Endothelial cell of umbilical vein (primary cell): ENCODE measurements at regions not wholly inside any gene's neighbourhood (a gene's known extent, or its start where the extent isn't known, plus 50 kb on each side); places are given as distances from the start of the nearest gene placed in this dataset.

Experiments used
- EZH2 ChIP-seq: IDR thresholded peaks from 2 replicates; pipeline ENCODE4 v1.6.1; 2012; ENCODE audit warnings: borderline replicate concordance, low read depth, mild to moderate bottlenecking, moderate library complexity, low read length, inconsistent platforms; ENCODE audit not compliant: severe bottlenecking
- FOS ChIP-seq: IDR thresholded peaks from 2 replicates; pipeline ENCODE4 v1.6.1; 2011; ENCODE audit warnings: mild to moderate bottlenecking, low read length, moderate library complexity, borderline replicate concordance; ENCODE audit not compliant: insufficient read depth
- JUN ChIP-seq: IDR thresholded peaks from 2 replicates; pipeline ENCODE4 v1.6.1; 2011; ENCODE audit warnings: borderline replicate concordance, low read depth; ENCODE audit not compliant: insufficient read length, insufficient read depth
- MYC ChIP-seq: IDR thresholded peaks from one replicate; pipeline ENCODE4 v1.6.1; 2011; ENCODE audit warnings: mild to moderate bottlenecking, low read depth, low read length
- POLR2A ChIP-seq: IDR thresholded peaks from 2 replicates; pipeline ENCODE4 v1.6.1; 2012; ENCODE audit warnings: low read depth, mild to moderate bottlenecking, control low read depth, low read length
- POLR2AphosphoS5 ChIP-seq: IDR thresholded peaks from 2 replicates; pipeline ENCODE4 v1.6.1; 2012; ENCODE audit warnings: low read depth, mild to moderate bottlenecking, control low read depth, low read length, moderate library complexity; ENCODE audit not compliant: insufficient read depth
- TF ChIP-seq, protein P1 (sequence below), 2 donors: IDR thresholded peaks; 1 replicate in 1 of 2; 2 replicates in 1 of 2; pipeline ENCODE4 v1.5.1; 2011; ENCODE audit warnings: low read length in 2 of 2, mild to moderate bottlenecking in 2 of 2, moderate library complexity in 2 of 2, control low read depth in 1 of 2, inconsistent platforms in 1 of 2, low read depth in 1 of 2; ENCODE audit not compliant: insufficient read depth in 1 of 2; ENCODE audit errors: extremely low read depth in 1 of 2
- TF ChIP-seq, protein P2 (sequence below): IDR thresholded peaks from 2 replicates; pipeline ENCODE4 v1.6.1; 2011; ENCODE audit not compliant: insufficient read depth, insufficient read length

GRCh38 chr6:53998303-53998702, 112.9 kb upstream of the MLIP start:
- TF ChIP-seq, protein P1, sequence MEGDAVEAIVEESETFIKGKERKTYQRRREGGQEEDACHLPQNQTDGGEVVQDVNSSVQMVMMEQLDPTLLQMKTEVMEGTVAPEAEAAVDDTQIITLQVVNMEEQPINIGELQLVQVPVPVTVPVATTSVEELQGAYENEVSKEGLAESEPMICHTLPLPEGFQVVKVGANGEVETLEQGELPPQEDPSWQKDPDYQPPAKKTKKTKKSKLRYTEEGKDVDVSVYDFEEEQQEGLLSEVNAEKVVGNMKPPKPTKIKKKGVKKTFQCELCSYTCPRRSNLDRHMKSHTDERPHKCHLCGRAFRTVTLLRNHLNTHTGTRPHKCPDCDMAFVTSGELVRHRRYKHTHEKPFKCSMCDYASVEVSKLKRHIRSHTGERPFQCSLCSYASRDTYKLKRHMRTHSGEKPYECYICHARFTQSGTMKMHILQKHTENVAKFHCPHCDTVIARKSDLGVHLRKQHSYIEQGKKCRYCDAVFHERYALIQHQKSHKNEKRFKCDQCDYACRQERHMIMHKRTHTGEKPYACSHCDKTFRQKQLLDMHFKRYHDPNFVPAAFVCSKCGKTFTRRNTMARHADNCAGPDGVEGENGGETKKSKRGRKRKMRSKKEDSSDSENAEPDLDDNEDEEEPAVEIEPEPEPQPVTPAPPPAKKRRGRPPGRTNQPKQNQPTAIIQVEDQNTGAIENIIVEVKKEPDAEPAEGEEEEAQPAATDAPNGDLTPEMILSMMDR (IDR thresholded peaks at IDR 0.05; ENCODE audit: extremely low read depth in 1 of 2, insufficient read depth in 1 of 2, low read depth in 1 of 2, low read length in 2 of 2), result no peak
- TF ChIP-seq POLR2A, result no peak
- no peak for TF ChIP-seq EZH2
- no peak for TF ChIP-seq FOS
- TF ChIP-seq POLR2AphosphoS5, result no peak
- no peak for TF ChIP-seq JUN
- TF ChIP-seq, protein P2, sequence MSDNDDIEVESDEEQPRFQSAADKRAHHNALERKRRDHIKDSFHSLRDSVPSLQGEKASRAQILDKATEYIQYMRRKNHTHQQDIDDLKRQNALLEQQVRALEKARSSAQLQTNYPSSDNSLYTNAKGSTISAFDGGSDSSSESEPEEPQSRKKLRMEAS, result no peak
- TF ChIP-seq MYC, result no peak
